Fibroblast of the conjunctiva (primary cell): ENCODE measurements at regions not wholly inside any gene's neighbourhood (a gene's known extent, or its start where the extent isn't known, plus 50 kb on each side); places are given as distances from the start of the nearest gene placed in this dataset.

Source experiments
- DNase-seq: peaks from one replicate; pipeline ENCODE4 v3.0.0-alpha.2; 2010; ENCODE audit warnings: low read depth

DNA sequence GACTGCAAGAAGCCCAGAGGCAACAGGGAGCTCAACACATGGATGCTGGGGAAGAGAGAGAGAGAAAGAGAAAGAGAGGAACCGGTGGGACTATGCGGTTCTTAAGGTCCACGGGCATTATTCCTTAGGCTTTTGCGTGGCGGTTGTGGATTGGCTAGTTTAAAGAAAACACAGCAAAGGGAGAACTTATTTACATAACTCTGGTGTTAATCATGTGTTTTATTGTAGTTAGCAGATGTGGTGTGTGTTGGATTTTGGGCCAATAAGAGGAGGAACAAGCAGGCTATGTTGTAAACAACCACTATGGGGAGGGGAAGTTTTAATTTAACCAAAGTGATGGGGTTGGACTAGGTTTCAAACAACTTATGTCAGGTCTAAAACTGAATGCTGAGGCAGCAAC is 275.3 kb upstream of the KLF12 start:
- no peak for DNase-seq

DNA sequence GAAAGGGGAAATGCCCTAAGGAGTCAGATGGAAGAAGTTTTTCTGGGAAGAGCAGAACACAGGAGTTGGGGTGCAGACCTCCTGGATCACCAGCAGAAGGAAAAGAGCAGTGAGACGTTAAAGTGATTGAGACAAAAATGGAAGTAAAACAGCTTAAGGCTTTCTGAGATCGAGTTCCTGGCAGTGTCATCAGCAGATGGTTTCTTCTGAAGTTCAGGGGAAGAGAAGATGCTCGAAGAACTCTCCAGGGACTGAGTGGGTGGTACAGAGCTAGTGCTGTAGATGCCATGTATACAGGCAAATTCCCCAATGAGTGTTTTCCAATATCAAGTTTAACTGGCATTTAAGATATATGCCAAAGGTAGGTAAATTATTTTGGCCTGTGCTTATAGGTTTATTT is 272.2 kb upstream of the KLF12 start:
- no peak for DNase-seq

DNA sequence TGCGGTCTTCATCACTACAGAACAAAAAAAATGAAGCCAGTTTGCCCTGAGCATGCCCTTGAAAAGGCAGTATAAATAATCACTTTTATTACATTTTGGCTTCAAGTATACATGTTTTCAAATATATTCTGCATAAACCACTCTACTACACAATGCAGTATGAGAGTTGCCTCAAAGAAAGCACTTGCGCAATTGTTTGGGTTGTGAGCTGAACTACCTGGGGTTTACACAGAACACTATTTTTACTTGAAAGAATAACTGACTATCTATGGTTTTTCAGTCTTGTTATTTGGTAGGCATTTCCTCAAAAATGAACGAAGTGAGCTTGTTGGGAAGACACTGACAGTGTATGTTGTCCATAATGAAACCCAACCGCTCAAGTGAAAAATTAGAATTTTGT is 264.4 kb upstream of the KLF12 start:
- DNase-seq: no peak

DNA sequence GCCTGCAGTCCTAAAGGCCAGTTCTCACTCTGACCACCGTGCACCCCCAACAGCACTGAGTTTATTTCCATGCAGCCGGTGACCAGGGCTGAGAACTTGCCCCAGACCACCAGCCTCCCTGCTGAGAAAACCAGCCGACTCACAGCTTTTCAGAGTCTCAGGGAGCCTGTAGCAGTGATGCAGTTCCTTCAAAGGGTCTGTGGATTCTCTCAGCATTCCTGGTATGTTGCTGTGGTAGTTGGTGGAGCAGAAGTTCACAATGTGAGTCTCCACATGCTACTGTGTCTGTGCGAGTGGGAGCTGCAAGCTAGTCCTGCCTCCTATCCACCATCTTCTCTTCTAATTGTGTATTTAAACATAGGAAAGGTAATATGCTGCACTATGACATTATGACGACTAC is 254.9 kb upstream of the KLF12 start:
- DNase-seq: no peak

DNA sequence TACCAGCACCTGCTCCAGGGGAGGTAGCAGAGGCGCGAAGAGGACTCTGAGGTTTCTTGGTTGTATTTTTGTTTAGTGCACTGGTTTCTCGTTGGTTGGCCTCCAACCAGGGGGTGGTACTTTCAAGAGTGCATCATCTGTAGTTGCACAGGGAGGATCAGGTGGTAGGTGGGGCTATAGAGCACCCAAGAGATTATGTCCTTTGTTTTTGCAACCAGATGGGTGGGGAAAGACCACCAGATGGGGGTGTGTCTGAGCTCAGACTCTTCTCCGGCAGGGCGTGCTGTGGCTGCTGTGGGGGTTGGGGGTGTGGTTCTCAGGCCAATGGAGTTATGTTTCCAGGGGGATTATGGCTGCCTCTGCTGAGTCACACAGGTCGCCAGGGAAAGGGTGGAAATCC is 254.4 kb upstream of the KLF12 start:
- DNase-seq: no peak

DNA sequence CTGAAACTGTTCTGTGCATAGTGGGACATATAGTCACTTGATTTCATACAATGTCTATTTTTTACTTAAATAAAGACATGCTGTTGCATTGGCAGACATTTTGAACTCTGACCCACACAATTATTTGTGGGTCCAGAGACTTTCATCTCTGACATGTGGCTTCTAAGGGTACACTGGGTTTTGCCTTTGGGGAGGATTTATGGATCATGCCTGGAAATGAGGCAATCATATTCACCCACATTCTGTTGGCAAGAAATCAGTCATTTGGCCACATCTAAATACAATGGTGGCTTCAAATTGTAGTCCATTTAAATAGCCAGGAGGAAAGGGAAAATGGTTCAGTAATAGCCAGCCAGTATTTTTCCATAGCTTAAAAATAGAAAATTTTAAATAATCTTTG is 238.3 kb upstream of the KLF12 start:
- no peak for DNase-seq

DNA sequence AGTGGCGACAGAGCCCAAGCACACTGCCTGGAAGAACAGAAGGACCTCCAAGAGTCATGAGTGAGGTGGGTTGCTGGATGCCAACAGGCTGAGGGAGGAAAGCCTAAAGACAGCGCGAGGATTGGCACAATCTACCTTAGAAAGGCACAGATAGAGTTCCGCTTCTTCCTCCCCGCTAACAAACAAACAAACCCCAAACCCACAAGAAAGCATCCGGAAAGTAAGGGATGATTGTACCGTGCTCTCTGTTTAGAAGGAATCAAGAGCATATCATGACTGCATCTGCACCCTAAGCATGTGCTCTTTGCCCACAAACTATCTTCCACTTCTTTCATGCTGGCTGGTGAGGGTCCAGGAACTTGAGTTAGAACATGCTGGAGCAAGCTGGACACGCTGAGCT is 233.0 kb upstream of the KLF12 start:
- DNase-seq: no peak

DNA sequence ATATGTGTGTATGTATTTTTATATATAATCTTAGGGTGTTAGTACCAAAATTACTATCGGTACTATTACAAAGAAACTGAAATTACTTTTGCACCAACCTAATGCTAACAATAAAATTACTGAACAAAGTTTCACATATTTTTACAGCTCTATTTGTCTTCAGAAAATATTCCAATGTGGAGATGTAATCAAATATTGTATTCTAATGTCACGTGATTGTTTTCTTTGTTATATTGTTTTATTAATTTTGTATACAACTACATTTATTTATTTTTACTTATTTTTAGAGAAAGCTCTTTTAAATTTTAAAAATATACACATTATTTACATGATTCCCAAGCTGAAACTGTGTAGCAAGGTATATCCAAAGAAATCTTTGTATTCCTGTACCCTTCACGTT is 227.1 kb upstream of the KLF12 start:
- no peak for DNase-seq

DNA sequence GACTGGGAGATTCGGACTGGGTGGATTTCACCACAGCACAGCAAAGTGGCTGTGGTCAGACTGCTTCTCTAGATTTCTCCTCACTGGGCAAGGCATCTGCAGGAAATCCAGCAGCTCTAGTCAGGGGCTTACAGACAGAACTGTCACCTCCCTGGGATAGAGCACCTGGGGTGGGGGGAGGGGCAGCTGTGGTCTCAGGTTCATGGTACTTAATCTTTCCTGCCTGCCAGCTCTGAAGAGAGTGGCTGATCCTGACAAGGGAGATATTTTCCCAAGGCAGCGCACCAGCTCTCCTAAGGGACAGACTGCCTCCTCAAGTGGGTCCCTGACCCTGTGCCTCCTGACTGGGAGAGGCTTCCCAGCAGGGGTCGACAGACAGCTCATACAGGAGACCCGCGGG is 212.8 kb upstream of the KLF12 start:
- no peak for DNase-seq

DNA sequence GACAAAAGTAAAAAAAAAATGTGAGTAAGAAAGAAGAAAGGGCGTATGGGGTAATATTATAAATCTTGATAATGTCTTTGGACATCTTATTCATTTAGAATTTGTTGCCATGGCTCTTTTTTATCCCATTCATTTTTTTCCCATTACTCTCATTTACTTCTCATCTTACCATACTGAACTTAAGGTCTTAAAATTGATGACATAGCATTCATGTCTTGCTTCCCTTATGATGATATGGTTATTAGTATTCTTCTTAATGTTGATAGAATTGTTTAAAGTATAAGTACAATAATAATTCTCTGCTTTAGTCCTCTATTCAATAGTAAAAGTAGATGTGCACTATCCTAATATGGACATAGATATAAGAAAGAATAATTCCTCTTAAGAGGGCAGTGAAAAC is 204.1 kb upstream of the KLF12 start:
- DNase-seq: no peak

DNA sequence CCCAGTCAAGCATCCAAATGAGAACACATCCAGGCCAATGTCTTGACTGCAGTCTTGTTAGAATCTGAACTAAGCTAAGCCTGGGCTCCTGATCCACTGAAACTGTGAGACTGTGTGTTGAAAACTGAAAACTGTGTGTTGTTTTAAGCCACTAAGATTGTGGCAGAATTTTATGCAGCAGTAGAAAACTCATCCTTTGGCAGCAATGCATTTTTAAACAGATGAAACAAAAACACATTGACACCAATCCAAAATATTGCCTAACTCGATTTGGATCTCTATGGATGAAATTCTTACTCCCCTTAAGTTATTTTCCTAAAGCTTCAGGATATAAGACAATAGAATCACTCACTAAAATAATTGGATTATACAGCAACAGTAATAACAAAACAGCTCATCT is 202.3 kb upstream of the KLF12 start:
- DNase-seq: peak; percentile 18

DNA sequence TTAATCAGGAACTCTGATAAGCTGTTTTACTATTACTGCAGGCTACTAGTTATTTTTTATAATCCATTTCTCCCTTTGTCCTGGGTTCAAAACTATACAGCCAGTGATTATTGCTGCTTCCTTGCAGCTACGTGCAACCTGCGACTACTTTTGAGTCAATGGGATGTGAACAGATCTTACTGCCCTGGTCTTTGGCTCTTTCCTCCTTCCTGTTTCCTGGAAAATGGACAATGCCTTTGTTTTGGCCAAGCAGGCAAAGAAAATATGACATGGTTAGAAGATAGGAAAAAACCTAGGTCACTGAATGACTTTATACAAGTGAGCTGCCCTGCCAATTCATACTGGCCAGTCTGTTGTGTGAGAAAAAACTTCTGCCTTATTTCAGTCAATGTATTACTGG is 201.2 kb upstream of the KLF12 start:
- DNase-seq: no peak

DNA sequence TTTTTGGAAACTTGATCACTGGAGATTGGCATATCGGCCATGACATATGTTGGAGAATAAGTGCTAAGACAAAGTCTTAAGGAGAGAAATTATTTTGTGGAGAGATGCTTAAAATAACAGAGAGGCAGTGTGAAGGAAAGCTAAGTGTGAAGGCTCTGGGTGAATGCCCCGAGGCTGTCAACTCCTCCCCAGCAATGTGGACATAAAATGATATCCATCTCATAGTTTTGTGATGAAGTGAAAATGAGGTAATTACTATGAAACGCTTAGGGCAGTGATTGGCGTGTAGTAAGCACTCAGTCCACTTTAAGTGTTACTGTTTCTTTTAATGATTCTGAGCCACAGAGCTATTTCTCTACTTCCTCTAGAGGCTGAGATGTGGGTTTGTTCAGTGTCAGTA is 195.8 kb upstream of the KLF12 start:
- no peak for DNase-seq

DNA sequence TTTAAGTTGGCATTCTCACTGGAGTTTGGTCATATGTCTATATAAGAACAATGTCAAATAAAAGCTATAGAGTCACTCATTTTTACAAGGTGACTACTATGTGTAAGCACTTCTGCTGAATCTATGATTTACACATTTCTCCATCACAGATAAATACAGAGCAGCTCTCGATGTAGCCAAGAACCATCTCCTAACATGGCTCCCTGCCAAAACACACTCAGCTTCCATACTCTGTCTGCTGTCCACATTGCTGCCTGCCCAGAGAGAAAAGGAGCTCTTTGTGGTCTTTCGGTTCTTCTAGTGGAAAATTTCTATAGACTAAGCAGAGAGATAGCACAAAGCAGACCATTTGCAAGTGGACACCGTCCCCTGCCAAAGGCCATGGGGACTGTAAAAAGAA is 190.9 kb upstream of the KLF12 start:
- peak; percentile 67 for DNase-seq

DNA sequence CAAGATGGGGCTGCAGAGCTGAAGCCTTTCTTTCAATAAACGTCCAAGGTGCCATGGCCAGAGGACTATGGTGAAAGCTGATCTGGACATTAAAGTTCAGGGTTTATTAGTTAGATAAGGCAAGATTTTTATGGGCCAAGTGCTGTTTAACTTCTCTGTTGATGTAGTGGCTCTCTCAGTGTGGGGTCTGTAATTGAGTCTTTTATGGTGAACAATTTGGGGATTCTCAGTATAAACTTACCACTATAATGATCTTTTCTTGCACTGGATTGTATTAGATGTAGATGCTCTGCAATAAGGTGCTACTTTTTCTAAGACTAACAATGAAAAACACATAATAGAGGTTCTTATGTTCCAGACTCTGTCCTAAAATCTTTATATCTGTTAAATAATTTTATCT is 190.1 kb upstream of the KLF12 start:
- DNase-seq: no peak

DNA sequence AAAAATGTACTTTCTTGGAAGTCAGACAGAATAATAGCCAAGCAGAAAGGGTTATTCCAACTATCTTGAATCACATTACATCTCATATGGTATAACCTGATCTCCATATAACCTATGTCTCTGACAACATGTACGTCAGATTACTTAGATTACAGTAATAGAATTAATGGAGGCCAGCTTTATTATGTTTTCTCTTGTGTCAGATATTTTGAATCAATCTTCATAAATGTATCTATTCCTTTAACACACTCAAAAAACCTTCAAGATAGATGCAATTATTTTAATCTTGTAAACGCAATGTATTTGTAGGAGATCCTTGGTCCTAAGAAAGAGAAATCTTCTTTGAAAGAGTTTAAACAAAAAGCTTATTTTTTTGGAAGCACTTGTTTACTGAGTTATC is 188.4 kb upstream of the KLF12 start:
- DNase-seq: no peak

DNA sequence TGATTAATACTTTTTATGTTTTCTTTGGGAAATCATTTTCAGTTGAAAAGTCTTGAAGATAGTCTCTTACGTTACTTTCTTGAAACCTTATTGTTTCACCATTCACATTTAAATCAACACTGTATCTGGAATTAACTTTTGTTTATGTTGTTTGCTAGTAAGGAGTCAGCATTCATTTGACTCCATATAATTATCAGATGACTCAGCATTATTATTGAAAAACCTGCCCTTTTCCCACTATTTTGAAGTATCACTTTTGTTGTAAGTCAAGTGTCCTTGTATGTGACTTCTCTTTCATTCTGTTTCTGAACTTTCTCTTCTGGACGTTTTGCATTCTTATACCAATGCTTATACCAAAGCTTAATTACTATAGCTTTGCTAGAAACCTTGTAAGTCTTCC is 186.1 kb upstream of the KLF12 start:
- no peak for DNase-seq

DNA sequence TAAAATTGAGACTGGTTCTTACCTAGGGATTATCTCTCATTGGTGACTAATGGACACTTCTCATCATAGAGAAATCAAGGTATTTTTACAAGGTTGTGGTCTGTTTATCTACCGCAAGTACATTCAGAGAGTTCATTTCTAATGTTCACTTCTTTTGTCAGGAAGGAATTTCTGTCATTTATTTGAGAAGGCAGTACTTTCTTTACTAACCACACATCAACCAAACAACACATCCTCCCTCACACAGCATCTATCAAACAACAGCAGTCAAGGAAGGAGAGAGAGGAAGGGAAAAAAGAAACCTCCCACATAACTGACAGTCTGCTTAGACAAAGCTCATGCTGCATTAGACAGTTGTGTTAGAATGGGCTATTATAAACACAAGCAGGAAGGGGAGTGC is 182.3 kb upstream of the KLF12 start:
- DNase-seq: no peak

DNA sequence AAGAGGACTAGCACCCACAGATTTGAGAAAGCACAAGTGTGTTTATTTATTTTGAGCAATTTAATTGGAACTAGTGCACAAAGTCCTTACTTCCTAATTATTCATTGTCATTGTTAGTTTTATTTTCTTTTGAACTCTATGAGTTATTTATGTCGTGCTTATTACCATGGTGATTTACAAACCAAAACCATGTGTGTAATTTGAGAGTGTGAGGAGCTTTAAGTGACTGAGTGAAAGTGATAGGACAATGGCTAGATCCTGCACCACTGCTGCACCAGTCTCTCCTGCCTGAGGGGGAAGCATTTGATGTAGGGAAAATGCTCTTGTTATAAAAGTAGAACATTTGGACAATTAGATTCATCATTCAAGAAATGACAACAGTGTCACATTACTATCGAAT is 172.3 kb upstream of the KLF12 start:
- DNase-seq: peak; percentile 65

DNA sequence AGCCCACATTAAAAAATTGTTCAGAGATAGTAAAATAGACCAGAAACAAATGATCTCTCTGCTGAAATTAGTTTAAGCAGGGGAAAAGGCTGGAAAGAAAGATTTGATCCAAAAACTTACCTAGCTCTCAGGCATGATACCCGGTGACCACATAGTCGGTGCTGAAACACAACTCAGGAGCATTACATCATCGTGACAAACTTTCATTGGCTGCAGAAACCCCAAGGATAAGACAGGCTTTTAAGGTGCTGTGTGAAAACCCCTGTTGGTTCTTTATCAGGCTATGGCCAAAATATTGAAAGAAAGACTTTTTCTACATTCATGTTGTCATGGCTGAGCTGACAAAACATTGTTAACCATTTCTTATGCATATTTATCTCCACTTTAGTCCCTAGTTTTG is 171.7 kb upstream of the KLF12 start:
- no peak for DNase-seq

DNA sequence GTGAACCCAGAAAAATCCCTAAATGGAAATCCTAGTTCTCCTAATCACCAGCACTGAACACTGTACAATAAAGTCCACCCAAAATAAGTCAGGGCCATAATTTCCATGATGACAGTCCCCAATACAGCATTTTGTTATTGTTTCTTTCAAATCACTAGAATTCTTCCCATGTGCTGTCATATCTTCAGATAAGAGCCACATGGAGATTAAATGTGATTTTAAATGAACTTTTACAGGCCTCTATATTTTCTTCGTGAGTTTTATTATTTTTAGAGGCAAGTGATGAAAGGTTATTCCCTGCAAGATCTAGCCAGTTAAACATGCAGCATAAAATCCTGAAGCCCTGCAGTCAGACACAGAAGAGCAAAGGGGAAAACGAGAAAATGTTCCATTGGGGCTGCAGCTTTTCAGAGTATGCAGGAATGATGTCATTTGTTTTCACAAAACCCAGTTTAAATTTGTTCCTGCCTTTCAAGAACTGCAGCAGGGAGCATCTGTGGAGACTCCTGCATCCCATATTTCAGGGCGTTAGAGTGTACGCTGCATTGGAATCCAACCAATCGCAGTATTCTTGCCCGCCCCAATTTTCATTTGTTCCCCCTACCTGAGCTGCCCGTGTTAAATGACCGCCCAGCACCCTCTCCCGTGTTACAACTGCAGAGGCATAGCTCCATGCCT is 167.2 kb upstream of the KLF12 start:
- DNase-seq: no peak

DNA sequence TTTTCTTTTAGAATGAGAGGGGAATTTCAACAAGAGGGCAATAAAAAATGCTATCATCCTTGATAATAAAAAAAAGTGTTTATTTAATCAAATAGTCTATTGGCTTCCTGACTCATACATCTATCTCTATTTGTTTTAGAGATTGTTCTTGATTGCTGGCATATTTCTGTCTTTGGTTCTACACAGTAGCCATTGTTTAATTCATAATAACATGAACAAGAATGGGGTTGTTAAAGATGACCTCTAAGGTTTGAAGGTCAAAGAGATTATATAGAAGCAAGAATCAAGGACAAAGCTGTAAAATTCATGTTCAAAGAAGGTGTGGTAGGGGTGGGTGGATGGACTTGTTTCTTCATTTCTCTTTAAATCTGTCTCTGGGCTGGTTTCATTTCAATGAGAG is 166.0 kb upstream of the KLF12 start:
- DNase-seq: no peak

DNA sequence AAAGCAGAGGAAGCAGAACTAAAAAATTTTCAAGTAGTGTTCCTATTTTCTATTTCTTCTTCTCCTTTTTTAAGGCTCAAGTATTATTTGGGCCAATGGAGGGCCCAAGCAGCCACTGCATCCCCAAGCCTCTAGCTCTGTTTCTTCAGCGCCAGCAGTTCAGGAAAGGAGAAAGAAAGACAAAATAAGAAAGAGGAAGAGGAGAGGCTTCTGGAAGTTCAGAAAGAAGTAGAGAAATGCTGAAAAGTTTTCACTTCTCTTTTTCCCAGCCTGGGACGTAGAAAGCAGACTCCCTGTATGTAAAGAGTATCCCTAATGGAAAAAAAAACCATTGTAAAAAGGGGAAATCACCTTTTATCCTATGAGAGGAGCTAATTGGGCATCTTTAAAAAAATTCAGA is 165.5 kb upstream of the KLF12 start:
- no peak for DNase-seq

DNA sequence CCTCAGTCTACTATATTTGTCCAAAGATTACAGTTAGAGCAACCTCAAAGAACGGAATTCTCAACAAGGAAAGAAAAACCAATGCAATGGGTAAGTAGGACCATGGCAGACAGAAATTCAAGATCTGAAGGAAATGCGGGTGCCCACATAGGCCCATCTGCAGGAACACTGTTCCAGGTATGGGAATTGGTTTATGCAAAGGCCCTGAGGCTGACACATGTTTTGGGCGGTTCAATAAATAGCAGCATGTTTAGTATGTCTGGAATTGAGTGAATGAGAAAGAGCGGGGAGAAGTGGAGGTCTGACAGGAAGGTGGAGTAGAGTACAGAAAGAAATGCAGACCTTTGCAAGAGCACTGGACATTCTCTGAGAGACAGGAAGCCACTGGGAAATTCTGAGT is 164.7 kb upstream of the KLF12 start:
- DNase-seq: no peak
